GM21786 (cell line): ENCODE measurements at regions not wholly inside any gene's neighbourhood (a gene's known extent, or its start where the extent isn't known, plus 50 kb on each side); places are given as distances from the start of the nearest gene placed in this dataset.
"Not testable (repeated sequence)": the region's sequence is repeated elsewhere in the genome, so short reads cannot be mapped to it uniquely, and the experiment has no call there.

Experiments
- ATAC-seq: cut with Tn5 transposase; IDR thresholded peaks from one replicate; pipeline ENCODE4 v1.9.1; 2021; ENCODE audit not compliant: unreplicated experiment

DNA sequence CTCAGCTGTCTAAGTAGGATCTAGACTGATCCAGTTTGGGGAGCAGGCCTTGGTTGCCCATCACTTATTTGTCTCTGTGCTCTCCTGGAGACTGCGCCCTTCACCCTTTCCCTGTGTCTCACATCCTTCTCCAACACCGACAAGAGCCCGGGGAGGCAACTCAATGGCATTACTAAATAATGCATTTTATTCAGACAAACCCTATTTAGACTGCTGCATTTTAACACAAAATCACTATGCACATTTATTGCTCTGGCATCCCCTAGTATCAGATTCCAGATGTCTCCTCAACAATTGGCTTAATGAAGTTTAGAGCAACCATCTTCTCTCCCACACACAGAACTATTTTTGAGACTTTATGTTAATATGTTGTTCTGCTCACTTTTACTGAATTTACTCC, 436.4 kb upstream of the CHRM3 start:
- ATAC-seq: no peak

DNA sequence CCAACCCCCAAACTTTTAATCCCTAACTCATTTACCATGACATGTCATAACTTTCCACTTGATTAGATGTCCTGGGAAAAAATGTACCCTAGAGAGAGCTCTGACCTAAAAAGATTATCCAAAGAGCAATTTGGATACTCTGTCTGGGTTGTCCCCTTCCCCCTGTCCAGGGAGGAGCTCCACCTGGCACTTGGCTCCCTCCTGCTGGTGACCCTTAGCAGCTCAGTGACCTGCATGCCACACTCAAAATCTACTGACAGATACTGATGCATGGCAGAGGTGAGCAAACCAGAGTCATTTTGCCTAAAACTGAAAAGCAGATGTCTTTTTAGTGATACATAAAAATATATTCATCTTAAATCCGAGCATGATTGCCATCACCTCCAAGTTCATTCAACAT, 442.3 kb upstream of the CHRM3 start:
- no peak for ATAC-seq

DNA sequence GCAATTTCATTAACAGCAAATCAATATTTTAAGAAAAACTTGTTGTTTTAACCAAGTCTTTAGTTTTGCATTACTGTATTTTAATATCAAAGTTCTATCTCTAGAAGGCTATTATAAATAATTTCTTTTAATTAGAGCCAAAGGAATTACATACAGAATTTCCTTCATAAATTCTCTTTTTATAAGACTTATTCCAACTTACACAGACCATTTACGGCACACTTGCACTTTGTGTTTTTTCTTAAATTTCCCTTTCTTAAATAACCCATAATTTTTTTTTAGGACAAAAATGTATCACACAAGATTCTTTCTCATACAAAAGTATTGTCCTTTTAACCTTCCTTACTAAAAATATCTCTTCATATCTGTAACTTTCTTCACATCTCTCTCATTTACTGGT, 458.5 kb upstream of the CHRM3 start:
- ATAC-seq: no peak

DNA sequence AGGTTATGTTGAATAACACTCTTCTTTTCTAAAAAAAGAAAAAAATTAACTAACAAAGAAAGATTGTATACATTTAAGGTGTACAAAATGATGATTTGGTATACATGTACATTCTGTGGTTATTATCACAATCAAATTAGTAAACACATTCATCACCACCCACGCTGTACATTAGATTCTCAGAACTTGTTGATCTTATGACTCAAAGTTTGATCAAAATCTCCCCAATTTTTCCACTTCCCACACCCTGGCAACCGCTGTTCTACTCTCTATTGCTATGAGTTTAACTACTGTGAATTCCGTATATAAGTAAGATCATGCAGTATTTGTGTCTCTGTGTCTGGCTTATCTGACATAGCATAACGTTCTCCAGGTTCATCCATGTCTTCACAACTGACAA, 469.5 kb upstream of the CHRM3 start:
- ATAC-seq: no peak

DNA sequence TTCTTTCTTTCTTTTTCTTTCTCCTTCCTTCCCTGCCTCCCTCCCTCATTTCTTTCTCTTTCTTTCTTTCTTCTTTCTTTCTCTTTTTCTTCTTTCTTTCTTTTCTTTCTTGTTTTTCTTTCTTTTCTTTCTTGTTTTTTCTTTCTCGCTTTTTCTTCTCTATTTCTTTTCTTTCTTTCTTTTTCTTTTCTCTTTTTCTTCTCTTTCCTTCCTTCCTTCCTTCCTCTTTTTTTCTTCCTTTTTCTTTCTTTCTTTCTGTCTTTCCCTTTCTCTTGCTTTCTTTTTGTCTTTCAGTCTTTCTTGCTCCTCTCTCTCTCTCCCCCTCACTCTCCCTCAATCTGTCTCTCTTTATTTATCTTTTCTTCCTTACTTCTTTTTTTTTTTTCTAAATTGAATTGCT, 472.0 kb upstream of the CHRM3 start:
- ATAC-seq: no peak

DNA sequence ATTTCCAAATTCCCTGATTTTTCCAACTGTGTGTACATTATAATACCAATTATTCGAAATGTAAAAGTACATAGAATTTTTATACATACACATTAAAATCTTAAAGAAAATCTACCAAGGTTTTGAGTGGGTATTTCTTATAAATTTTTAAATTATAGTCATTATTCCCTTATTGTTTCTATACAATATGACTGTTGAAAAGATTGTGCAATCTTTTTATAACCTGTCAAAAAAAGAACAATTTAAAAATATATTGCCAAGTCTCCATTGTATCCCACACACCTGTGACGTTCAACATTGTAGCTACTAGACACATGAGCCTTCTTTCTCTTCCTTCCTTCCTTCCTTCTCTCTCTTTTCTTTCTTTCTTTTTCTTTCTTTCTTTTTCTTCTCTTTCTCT, 473.2 kb upstream of the CHRM3 start:
- ATAC-seq: no peak

DNA sequence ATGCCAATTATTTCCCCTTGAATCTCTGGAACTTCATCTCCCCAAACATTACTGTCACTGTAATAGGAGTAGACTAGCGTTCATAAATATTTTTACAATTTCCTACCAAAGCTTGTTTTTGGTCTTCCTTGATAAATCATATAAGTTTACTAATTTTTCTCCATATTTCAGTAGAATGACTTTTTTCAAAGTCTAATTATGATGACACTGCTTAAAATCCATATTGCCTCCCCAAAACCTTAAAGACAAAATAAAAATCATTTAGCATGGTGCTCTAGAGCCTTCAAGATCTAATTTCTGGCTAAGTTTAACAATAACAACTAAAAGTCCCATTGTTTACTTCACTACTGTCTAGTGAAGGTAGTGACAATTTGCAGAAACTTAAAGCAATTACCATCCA, 474.2 kb upstream of the CHRM3 start:
- no peak for ATAC-seq

DNA sequence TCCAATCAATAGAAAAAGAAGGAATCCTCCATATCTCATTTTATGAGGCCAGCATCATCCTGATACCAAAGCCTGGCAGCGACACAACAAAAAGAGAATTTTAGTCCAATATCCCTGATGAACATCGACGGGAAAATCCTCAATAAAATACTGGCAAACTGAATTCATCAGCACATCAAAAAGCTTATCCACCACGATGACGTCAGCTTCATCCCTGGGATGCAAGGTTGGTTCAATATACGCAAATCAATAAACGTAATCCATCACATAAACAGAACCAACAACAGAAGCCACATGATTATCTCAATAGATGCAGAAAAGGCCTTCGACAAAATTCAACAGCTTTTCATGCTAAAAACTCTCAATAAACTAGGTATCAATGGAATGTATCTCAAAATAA, 483.6 kb upstream of the CHRM3 start:
- ATAC-seq: not testable (repeated sequence)

DNA sequence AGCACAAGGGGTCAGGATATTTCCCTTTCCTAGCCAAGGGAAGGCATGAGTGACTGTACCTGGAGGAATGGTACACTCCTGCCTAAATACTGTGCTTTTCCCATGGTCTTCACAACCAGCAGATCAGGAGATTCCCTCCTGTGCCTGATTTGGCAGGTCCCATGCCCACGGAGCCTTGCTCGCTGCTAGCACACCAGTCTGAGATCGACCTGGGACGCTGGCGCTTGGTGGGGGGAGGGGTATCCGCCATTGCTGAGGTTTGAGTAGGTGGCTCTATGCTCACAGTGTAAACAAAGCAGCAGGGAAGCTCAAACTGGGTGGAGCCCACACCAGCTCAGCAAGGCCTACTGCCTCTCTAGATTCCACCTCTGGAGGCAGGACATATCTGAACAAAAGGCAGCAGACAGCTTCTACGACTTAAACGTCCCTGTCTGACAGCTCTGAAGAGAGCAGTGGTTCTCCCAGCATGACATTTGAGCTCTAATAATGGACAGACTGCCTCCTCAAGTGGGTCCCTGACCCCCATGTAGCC, 486.0 kb upstream of the CHRM3 start:
- no peak for ATAC-seq

DNA sequence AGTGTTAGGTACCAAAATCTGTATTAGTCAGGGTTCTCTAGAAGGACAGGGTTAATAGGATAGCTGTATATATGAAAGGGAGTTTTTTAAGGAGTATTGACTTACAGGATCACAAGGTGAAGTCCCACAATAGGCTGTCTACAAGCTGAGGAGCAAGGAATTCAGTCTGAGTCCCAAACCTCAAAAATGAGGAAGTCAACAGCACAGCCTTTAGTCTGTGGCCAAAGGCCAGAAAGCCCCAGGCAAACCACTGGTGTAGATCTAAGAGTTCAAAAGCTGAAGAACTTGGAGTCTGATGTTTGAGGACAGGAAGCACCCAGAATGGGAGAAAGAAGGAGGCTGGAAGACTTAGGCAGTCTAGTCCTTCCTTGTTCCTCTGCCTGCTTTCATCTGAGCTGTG, 487.5 kb upstream of the CHRM3 start:
- no peak for ATAC-seq

DNA sequence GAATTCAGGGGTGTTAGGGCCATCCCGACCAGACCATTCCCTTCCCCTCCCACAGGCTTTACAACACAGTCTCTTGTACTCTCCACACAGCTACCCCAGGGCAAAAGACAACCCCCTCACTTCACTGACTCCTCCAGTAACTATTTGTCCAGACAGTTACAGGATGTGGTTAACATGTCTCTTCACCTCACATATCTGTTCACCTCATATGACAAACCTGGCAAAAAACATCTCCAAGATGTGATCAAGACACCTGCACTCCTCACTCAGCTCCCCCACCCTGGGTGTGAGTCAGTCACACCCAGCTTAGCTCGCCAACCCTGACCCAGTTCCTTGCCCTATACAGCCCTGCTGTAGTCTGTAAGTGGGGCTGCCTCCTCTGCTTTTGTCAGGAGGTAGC, 490.5 kb upstream of the CHRM3 start:
- ATAC-seq: no peak

DNA sequence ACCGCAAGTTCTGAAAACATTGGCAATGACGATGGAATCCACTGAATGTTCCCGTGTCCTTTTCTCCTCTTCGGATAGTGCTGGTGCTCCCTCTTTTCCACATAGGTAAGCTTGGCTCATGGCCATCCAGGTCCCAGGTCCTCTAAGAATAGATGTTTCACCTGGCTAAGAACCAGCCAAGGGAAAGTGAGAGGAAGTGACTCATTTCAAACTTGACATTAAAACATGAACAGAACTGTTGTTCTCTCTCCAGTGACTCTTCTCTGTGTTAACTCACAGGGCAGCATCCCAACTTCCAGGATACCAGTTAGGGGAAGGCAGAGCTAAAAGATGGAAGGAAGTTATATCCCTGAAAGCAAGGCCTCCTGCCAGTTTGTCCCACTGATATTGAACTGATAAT, 493.8 kb upstream of the CHRM3 start:
- no peak for ATAC-seq

DNA sequence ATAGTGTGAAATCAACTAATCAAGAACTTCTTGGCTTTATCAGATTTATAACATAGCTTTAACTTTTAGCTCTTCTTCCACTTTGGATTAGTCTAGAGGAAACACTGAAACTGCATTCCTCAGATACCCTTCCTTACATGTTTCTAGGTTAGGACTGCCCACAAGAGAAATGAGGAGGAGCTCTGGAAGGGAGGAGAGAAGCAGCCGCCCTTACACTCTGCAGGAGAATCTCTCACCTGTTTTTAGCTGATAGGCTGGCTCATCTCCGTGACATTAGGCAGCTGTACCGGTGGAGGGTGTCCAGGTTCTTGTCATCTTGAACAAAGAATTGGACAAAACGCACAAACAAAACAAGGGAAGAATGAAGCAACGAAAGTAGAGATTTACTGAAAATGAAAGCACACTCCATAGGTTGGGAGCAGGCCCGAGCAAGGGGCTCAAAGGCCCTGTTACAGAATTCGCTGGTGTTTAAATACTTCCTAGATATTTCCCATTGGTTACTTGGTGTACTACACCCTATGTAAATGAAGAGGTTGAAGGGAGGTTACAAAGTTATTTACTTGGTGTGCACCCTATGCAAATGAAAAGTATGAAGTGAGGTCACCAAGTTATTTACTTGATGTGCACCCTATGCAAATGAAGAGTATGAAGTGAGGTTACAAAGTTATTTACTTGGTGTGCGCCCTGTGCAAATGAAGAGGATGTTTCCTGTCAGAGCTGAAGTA, 524.9 kb upstream of the CHRM3 start:
- no peak for ATAC-seq

DNA sequence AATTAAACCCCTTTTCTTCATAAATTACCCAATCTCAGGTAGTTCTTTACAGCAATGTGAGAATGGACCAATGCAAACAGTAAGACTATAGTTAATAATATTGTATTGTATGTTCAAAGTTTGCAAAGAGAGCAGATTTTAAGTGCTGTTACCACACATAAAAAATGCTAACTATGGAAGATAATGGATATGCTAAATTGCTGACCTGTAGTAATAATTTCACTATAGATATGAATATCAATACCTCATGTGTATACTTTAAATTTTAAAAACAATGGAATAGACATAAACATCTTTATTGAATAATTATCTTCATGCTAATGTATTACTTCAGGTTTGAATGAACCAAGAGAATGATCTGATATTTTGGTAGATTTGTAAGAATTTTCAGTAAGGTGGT, 552.4 kb upstream of the CHRM3 start:
- no peak for ATAC-seq

DNA sequence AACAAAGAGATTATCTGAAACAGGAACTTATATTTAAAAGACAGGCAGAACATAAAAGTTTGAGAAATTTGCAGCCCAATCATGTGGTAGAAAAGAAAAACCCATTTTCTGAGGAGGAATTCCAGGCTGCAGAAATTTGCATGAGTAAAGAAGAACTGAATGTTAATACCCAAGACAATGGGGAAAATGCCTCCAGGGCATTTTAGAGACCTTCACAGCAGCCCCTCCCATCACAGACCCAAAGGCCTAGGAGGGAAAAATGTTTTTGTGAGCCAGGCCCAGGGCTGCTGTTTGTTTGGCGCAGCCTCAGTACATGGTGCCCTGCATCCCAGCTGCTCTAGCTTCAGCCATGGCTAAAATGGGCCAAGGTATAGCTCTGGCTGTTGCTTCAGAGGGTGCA, 554.3 kb upstream of the CHRM3 start:
- ATAC-seq: no peak

DNA sequence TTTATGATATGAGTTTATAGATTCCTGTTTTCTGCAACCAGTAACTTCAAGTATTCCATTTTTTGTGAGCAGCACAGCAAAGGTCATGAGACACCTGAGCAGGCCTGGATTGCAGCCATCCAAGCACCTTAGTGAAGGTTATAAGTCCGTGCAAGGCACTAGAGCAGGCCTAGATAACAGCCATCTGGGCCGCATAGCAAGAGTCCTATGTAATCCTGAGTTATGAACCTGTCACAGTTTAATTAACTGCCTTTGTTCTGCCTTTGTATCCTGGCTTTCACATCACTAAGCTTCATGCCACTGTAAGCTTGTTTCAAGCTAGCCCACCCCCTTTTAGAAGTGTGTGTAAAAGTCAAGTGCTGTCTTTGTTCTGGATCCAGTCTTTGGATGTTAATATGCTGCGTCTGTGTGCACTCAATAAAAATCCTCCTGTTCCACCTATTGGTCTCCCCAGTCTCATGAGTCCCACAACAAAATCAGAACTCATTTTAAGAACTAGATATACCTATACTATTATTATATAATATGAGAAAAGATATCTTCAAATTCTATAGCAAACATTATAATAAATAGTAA, 556.2 kb upstream of the CHRM3 start:
- ATAC-seq: no peak

DNA sequence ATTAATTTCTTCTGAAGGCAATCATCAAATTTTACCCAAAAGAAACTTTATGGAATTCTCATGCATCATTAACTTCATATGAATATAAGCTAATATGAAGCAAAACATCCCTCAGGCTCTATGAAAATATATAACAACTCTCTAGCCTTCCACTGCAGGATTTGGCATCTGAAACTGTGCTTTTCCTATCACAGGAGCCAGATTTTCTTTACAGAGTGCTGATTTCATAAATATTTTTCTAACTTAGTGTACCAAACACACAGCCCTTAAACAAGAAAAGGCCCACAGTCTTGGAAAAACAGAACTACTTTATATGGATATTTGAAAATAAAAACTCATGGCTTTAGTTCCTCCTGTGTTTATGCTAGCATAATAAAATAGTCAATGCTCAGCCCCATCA, 559.5 kb upstream of the CHRM3 start:
- ATAC-seq: no peak

DNA sequence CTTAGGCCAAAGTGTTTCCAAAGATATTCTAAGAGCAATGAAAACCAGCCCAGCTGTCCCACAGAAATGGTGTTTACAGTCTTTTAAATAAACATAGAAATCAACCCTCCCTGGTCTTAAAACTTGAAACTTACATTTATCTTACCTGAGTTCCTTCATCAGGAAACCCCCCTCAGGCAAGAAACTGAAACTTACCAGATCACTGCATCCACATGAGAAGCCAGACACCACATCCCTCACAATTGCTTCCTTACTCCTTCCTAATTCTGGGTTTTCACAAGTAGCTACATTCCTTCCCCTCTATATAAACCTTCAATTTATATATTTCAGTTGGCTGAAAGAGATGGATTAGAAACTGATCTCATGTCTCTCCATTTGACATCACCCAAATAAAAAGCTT, 563.0 kb upstream of the CHRM3 start:
- ATAC-seq: no peak

DNA sequence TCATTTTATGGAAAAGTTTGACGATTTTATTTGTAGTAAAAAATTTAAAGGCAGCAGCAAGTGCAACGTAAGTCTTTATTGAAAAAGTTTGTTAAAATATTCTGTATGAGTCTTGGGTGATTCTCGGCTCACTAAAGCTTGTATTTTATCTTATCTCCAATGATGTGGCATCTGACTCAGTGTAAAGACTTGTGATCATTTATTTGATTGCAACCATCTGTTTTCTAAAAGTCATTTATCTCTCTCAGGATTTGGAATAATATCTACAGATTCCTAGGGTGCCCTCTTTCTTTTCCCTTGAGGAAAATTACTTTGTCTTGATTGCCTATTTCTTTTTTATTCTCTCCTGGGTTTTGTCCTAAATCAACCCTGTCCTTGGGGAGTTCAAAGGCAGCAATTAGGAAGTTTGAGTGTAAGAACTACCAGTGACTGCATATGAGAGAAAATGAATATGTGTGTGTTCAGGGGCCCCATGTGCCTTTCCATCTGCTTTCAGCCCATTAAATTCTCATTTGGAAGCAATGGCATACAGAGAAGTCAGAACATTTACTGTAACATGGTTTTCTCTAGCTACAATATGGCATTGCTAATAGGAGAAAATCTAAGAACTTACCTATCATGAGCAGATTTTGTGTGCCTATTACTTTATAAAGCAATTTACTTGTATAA, 575.0 kb upstream of the CHRM3 start:
- no peak for ATAC-seq

DNA sequence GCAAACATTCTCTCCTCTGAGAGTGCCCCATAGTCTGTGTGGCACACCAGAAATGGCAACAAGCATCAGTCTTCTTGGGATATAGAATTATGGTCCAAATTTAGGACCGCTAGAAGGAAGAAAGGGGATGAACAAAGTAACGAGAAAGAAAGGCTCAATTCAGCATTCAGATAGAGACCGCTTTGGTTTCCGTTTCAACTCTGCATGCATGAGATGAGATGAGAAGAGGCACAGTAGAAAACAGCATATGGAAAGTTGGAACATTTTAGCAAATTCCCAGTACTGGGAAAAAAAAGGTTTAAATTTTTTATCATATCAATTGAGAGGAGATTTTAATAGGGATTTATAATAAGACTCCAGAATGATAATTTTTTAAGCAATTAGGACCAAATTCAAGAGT, 595.5 kb upstream of the CHRM3 start:
- no peak for ATAC-seq

DNA sequence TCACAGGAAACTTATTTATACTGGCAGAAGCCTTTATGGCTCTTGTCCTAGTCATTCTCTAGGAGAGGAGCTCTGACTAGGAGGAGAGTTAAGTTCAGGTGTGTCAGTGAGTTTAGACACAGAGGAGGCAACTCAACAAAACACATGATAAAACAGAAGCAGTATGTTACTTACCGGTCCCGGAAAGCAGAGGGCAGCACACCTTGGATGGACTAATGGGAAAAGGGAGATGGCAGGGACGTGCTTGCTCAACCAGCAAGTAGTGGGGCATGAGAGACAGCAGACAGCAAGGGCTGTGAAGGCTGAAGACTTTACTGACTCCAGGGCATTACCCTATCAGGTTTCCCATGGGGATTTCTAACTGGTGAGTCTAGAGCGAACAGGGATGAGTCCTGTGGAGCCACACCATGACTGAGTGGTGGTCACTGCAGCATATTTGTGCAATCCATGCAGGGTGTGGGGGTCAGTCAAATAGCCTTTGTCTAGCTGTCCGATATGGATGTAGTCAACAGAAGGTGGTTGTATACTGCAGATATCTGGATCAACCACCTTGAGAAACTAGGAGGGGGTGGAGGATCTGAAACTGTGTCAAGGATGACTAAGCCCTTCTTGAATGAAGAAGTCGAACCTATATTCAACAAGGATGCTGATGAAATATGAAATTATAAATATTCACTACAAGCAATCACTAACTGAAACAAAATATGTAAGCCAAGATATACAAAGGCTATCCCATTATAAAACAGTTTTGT, 596.3 kb upstream of the CHRM3 start:
- no peak for ATAC-seq

DNA sequence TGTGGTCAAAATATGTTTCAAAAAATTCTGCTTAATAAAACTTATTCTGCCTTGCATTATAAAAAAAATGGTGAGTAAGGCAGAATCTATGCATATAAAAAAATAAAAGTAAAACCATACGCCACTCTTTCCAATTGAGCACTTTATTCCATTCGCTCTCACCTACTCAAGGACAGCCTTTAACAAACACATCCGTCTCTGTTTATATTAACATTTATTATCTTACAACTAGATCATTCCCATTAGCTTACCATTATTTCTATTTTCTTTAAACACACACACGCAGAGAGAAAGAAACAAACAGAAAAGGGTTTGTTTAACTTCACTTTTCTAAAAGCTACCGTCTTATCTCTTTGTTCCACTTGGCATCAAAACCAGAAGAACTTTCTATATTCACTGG, 598.9 kb upstream of the CHRM3 start:
- ATAC-seq: no peak
